ENCODE measurements at regions not wholly inside any gene's neighbourhood (a gene's known extent, or its start where the extent isn't known, plus 50 kb on each side); places are given as distances from the start of the nearest gene placed in this dataset.

- Mint-ChIP-seq H3K27ac (ENCODE audit: low read depth, unreplicated experiment) (no peak overlapping the region), H3K9me3 (ENCODE audit: unreplicated experiment) (no peaks in the 10 kb centered on the region), H3K27me3 (ENCODE audit: insufficient read depth, unreplicated experiment) (no peaks in the 10 kb centered on the region), H3K36me3 (ENCODE audit: insufficient read depth, unreplicated experiment) (no peaks in the 10 kb centered on the region), H3K4me3 (ENCODE audit: unreplicated experiment) (no peak overlapping the region), H3K4me1 (ENCODE audit: insufficient read depth, unreplicated experiment) (no peaks in the 10 kb centered on the region)
- no peak for DNase-seq (ENCODE audit: unreplicated experiment)
- CTCF ChIA-PET = no interaction called here
- POLR2A ChIA-PET = no interaction called here
- TF ChIP-seq CTCF (IDR thresholded peaks at IDR 0.05; ENCODE audit: unreplicated experiment) = no peak
- BruUV-seq (replicated peaks) = no TSS peak
- intact Hi-C loops (cut with micrococcal nuclease) = no loop called here
These were observed 752.9 kb downstream of the RAPGEF2 start for GRCh38 chr4:159855731-159856130.

- Mint-ChIP-seq H3K9me3 (ENCODE audit: unreplicated experiment) (no peaks in the 10 kb centered on the region), H3K4me1 (ENCODE audit: insufficient read depth, unreplicated experiment) (no peaks in the 10 kb centered on the region), H3K27me3 (ENCODE audit: insufficient read depth, unreplicated experiment) (no peaks in the 10 kb centered on the region), H3K27ac (ENCODE audit: low read depth, unreplicated experiment) (no peak overlapping the region), H3K36me3 (ENCODE audit: insufficient read depth, unreplicated experiment) (no peaks in the 10 kb centered on the region), H3K4me3 (ENCODE audit: unreplicated experiment) (no peak overlapping the region)
- ChIA-PET CTCF (interaction anchor here (0.6 kb wide), 1 partner anchor 30 kb away, joined by 3 read pairs; no protein-coding TSS in a partner anchor), POLR2A (no interaction called here)
- no TSS peak for BruUV-seq (replicated peaks)
- no peak for DNase-seq (ENCODE audit: unreplicated experiment)
- intact Hi-C loops (cut with micrococcal nuclease) = no loop called here
- TF ChIP-seq CTCF (IDR thresholded peaks at IDR 0.05; ENCODE audit: unreplicated experiment) = no peak
These were observed 753.6 kb downstream of the RAPGEF2 start for GRCh38 chr4:159856451-159856850.

- intact Hi-C loops (cut with micrococcal nuclease) = no loop called here
- Mint-ChIP-seq H3K4me3 (ENCODE audit: unreplicated experiment) (no peak overlapping the region), H3K27ac (ENCODE audit: low read depth, unreplicated experiment) (no peak overlapping the region), H3K9me3 (ENCODE audit: unreplicated experiment) (no peaks in the 10 kb centered on the region), H3K36me3 (ENCODE audit: insufficient read depth, unreplicated experiment) (no peaks in the 10 kb centered on the region), H3K27me3 (ENCODE audit: insufficient read depth, unreplicated experiment) (no peaks in the 10 kb centered on the region), H3K4me1 (ENCODE audit: insufficient read depth, unreplicated experiment) (no peaks in the 10 kb centered on the region)
- DNase-seq (ENCODE audit: unreplicated experiment) = no peak
- POLR2A ChIA-PET = no interaction called here
- CTCF ChIA-PET = no interaction called here
- BruUV-seq (replicated peaks) = no TSS peak
- no peak for TF ChIP-seq CTCF (IDR thresholded peaks at IDR 0.05; ENCODE audit: unreplicated experiment)
These were observed 756.8 kb downstream of the RAPGEF2 start for GRCh38 chr4:159859656-159860148.

GRCh38 chr4:159860945-159861344, 758.1 kb downstream of the RAPGEF2 start:
- Mint-ChIP-seq H3K9me3 (ENCODE audit: unreplicated experiment) (no peaks in the 10 kb centered on the region), H3K4me1 (ENCODE audit: insufficient read depth, unreplicated experiment) (no peaks in the 10 kb centered on the region), H3K36me3 (ENCODE audit: insufficient read depth, unreplicated experiment) (no peaks in the 10 kb centered on the region), H3K27ac (ENCODE audit: low read depth, unreplicated experiment) (no peak overlapping the region), H3K27me3 (ENCODE audit: insufficient read depth, unreplicated experiment) (no peaks in the 10 kb centered on the region), H3K4me3 (ENCODE audit: unreplicated experiment) (no peak overlapping the region)
- ChIA-PET POLR2A (no interaction called here), CTCF (no interaction called here)
- intact Hi-C loops (cut with micrococcal nuclease) = no loop called here
- no TSS peak for BruUV-seq (replicated peaks)
- DNase-seq (ENCODE audit: unreplicated experiment) = no peak
- no peak for TF ChIP-seq CTCF (IDR thresholded peaks at IDR 0.05; ENCODE audit: unreplicated experiment)
